Peyer's patch (tissue), 4 donors: ENCODE measurements at regions not wholly inside any gene's neighbourhood (a gene's known extent, or its start where the extent isn't known, plus 50 kb on each side); places are given as distances from the start of the nearest gene placed in this dataset.

Experiments used
- CTCF ChIP-seq, 6 experiments: fragments of 450-650 bp in 4 of 6; fragments of 200-600 bp in 2 of 6; sonication (generic) in 1 of 6; IDR thresholded peaks; one replicate each; pipeline ENCODE4 v1.5.1; 2017 to 2019; ENCODE audit warnings: antibody characterized with exemption in 6 of 6, mild to moderate bottlenecking in 3 of 6, moderate library complexity in 1 of 6
- POLR2A ChIP-seq, 2 donors: fragments of 450-650 bp; IDR thresholded peaks; one replicate each; pipeline ENCODE4 v1.5.1; 2017; ENCODE audit warnings: antibody characterized with exemption in 2 of 2, mild to moderate bottlenecking in 2 of 2, moderate library complexity in 2 of 2

DNA sequence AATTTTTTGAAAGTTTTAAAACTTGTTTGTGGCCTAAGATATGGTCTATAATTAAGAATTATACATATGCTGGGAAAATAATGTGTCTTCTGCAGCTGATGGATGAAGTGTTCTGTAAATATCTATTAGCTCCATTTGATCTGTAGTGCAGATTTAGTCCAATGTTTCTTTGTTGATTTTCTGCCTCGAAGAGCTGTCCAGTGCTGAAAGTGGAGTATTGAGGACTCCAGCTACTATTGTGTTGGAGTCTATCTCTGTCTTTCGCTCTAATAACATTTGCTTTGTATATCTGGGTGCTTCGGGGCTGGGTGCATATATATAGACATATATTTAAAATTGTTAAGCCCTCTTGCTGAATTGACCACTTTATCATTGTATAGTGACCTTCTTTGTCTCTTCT, 2127.3 kb downstream of the PCDH7 start:
- no peak for TF ChIP-seq CTCF (IDR thresholded peaks at IDR 0.05)
- TF ChIP-seq POLR2A (IDR thresholded peaks at IDR 0.05): no peak
